Muscle of back (tissue), 3 donors: ENCODE measurements at regions not wholly inside any gene's neighbourhood (a gene's known extent, or its start where the extent isn't known, plus 50 kb on each side); places are given as distances from the start of the nearest gene placed in this dataset.
A peak's percentile ranks its signal among the peaks of the same experiment; 100 is the strongest.
"Not testable (repeated sequence)": the region's sequence is repeated elsewhere in the genome, so short reads cannot be mapped to it uniquely, and the experiment has no call there.

Source experiments
- DNase-seq, 3 donors: peaks; one replicate each; pipeline versions ENCODE4 v3.0.0 to v3.0.0-alpha.2; 2013

DNA sequence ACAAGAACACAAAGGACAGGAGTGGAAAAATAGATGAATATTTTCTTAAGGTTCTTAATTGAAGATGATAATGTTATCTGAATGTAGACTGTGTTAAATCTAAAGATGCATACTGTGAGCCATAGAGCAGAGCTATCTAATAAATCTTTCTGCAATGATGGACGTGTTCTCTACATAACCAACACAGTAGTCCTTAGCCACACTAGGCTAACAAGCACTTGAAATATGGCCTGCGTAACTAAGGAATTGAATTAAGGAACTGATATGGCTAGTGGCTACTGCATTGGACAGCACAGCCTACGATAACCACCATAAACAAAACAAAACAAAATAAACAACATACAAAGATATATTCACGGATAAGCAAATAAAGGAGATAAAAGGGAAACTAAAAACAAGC is 181.3 kb downstream of the LYPLAL1 start:
- DNase-seq = no peak

- no peak for DNase-seq
These were observed 179.4 kb downstream of the LYPLAL1 start for GRCh38 chr1:219352961-219353651.

- DNase-seq = peak in 2 of 3 donors; percentile 55 to 79
These were observed 176.7 kb downstream of the LYPLAL1 start for GRCh38 chr1:219350172-219350931.

GRCh38 chr1:219347921-219348391 is 174.3 kb downstream of the LYPLAL1 start:
- peak; percentile 70 to 97 (median 89) for DNase-seq

GRCh38 chr1:219347376-219347775 is 173.7 kb downstream of the LYPLAL1 start:
- no peak for DNase-seq

- no peak for DNase-seq
These were observed 172.3 kb downstream of the LYPLAL1 start for GRCh38 chr1:219345953-219346352.

GRCh38 chr1:219342836-219343235 is 169.2 kb downstream of the LYPLAL1 start:
- DNase-seq = no peak

GRCh38 chr1:219340796-219341195 is 167.1 kb downstream of the LYPLAL1 start:
- peak in 1 of 3 donors; percentile 42 for DNase-seq

DNA sequence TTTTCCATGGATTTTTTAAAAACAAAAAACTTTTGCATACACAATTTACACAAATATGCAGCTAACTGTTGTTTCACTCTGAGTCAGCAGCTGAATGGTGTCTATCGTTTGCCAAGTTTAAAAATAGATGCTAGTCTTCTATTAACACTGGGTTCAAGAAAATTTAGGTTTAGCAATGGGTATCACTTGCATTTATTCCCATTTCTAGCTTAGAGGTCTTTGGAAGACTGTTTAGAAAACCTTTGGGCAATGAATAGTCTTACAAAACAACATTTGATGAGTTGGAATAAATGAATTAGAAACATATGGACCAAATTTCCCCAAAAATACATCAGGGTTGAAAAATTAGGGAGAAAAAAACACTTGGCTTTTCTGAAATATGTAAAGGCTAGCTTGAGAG is 165.8 kb downstream of the LYPLAL1 start:
- no peak for DNase-seq

DNA sequence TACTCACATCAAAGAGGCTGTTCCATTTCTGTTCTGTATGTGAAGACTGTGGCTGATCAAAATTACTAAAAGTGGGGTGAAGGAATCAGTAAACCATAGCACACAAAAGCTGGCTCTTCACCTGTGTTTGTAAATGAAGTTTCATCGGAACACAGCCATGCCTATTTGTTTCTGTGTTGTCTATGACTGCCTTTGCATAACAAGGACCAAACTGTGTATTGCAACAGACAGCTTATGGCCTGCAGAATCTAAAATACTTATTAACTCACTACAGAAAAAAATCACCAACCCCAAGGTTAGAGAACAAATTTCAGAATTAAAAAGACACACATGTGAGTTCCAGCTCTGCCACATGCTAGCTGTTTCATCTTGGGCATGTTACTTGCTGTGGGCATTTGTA is 163.9 kb downstream of the LYPLAL1 start:
- DNase-seq = no peak

GRCh38 chr1:219333626-219334025 is 159.9 kb downstream of the LYPLAL1 start:
- DNase-seq = no peak

DNA sequence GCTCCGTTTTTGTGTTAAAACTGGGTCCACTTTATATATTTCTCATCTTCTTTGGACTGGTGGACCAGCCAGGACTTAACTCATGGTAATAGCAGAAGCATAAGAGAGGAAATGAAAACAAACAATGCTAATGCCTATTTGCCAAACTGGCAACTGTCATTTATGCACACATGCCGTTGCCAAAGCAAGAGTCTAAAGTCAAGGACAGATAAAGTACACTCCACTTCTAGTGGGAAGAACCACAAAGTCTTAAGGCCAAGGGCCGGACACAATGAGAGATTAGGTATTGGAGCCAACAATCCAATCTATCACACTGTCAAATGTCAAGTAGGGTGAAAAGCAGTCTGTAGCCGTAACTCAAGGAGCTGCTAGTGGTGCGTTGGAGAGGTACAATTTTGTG is 157.7 kb downstream of the LYPLAL1 start:
- DNase-seq = no peak

DNA sequence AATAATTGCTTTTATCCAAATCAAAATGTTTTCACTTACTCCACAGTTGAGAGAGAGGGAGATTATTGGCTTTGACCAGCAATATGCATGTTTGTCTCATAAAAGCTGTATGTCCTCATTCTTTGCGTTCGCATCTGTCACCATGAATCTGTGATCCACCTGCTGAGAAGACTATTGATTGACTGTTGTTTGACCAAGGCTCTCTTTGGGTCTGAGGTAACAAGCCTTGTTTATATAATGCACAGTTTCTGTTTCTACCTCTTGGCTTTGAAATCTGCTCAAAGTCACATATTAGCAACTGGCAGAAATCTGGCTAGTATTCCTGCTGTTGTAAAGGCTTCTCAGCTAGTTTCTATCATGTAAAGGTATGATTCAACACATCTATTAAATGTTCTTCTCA is 157.0 kb downstream of the LYPLAL1 start:
- no peak for DNase-seq

DNA sequence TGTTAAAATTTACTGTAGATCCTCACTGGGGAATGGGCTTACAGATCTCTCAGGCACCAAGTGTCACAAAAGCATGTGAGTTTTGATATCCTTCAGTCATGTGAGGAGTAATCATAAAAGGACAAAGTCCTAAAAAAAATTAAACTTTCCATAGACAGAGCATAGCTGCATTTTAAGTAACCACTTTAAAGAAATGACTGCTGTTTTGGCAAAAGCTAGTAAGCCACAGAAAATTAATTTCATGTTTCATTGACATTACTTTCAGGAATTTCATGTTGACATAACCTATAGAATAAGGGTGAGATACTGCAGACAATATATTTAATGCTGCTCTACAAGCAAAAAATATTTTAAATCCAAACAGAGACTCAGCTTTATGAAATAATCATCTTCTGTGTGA is 156.3 kb downstream of the LYPLAL1 start:
- DNase-seq = no peak

GRCh38 chr1:219329578-219329977 is 155.9 kb downstream of the LYPLAL1 start:
- DNase-seq = no peak

DNA sequence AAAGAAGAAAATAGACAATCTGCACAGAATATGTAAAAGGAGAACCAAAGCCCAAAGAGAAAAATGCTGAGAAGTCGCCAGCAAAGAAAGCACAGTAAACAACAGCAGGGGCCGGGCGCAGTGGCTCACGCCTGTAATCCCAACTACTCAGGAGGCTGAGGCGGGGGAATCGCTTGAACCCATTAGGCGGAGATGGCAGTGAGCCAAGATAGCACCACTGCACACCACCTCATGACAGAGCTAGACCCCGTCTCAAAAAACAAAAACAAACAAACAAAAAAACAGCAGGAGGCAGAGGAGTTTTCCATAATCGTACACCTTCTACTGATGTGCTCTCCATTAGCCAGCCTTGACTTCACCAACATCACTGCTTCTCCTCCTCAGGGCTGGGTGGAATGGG is 153.2 kb downstream of the LYPLAL1 start:
- DNase-seq = no peak

- DNase-seq = no peak
These were observed 151.7 kb downstream of the LYPLAL1 start for GRCh38 chr1:219325368-219325742.

- peak in 1 of 3 donors; percentile 87 for DNase-seq
These were observed 151.1 kb downstream of the LYPLAL1 start for GRCh38 chr1:219324629-219325367.

GRCh38 chr1:219324171-219324570 is 150.5 kb downstream of the LYPLAL1 start:
- no peak for DNase-seq

GRCh38 chr1:219323426-219323825 is 149.7 kb downstream of the LYPLAL1 start:
- no peak for DNase-seq

- no peak for DNase-seq
These were observed 149.1 kb downstream of the LYPLAL1 start for GRCh38 chr1:219322766-219323165.

- DNase-seq = not testable (repeated sequence)
These were observed 146.9 kb downstream of the LYPLAL1 start for GRCh38 chr1:219320563-219320962.

GRCh38 chr1:219318826-219319225 is 145.1 kb downstream of the LYPLAL1 start:
- no peak for DNase-seq
